GM06990 (cell line): ENCODE measurements at regions not wholly inside any gene's neighbourhood (a gene's known extent, or its start where the extent isn't known, plus 50 kb on each side); places are given as distances from the start of the nearest gene placed in this dataset.

ENCODE experiments used
- DNase-seq: peaks from one replicate; pipeline ENCODE4 v3.0.0-alpha.2; 2011; ENCODE audit not compliant: insufficient read length; ENCODE audit errors: extremely low read depth
- H3K27me3 ChIP-seq: replicated peaks from 2 replicates; pipeline ENCODE4 v1.6.0; 2011; ENCODE audit warnings: low read length; ENCODE audit not compliant: control insufficient read depth, insufficient read depth
- H3K36me3 ChIP-seq: 2 replicates; pipeline ENCODE4 v1.5.1; 2011; ENCODE audit warnings: low read length; ENCODE audit not compliant: control insufficient read depth, insufficient read depth
- H3K4me3 ChIP-seq: replicated peaks from 2 replicates; pipeline ENCODE4 v1.5.1; 2011; ENCODE audit warnings: low read depth, mild to moderate bottlenecking, control low read depth, low read length
- CTCF ChIP-seq: IDR thresholded peaks from 2 replicates; pipeline ENCODE4 v1.5.1; 2011; ENCODE audit warnings: low read length, control low read depth, mild to moderate bottlenecking, inconsistent platforms; ENCODE audit not compliant: insufficient read depth, poor library complexity, severe bottlenecking

GRCh38 chr13:70941454-70941853 is 833.2 kb upstream of the KLHL1 start:
- no peak for TF ChIP-seq CTCF
- Histone ChIP-seq H3K27me3 (no peaks in the 10 kb centered on the region), H3K4me3 (no peak overlapping the region), H3K36me3 (no peaks in the 10 kb centered on the region)
- DNase-seq: no peak

GRCh38 chr13:70938462-70938861 is 830.2 kb upstream of the KLHL1 start:
- no peak for TF ChIP-seq CTCF
- no peak for DNase-seq
- H3K4me3 ChIP-seq: no peak overlapping the region

GRCh38 chr13:70932511-70932910 is 824.3 kb upstream of the KLHL1 start:
- Histone ChIP-seq H3K4me3 (no peak overlapping the region), H3K27me3 (no peaks in the 10 kb centered on the region), H3K36me3 (no peaks in the 10 kb centered on the region)
- DNase-seq: no peak
- TF ChIP-seq CTCF: no peak

More at GRCh38 chr13:70938462-70938861, 830.2 kb upstream of the KLHL1 start:
- Histone ChIP-seq H3K36me3 (no peaks in the 10 kb centered on the region), H3K27me3 (no peaks in the 10 kb centered on the region)

- no peaks in the 10 kb centered on the region for H3K27me3 ChIP-seq
- no peak overlapping the region for H3K4me3 ChIP-seq
- TF ChIP-seq CTCF: no peak
- no peaks in the 10 kb centered on the region for H3K36me3 ChIP-seq
- no peak for DNase-seq
Observed at GRCh38 chr13:70923863-70924752, 815.9 kb upstream of the KLHL1 start.

GRCh38 chr13:70911286-70911685 is 803.0 kb upstream of the KLHL1 start:
- H3K36me3 ChIP-seq: no peaks in the 10 kb centered on the region
- no peak for DNase-seq
- no peak overlapping the region for H3K4me3 ChIP-seq
- TF ChIP-seq CTCF: no peak
- H3K27me3 ChIP-seq: no peaks in the 10 kb centered on the region
